Fibroblast of the conjunctiva (primary cell): ENCODE measurements at regions not wholly inside any gene's neighbourhood (a gene's known extent, or its start where the extent isn't known, plus 50 kb on each side); places are given as distances from the start of the nearest gene placed in this dataset.
"Not testable (repeated sequence)": the region's sequence is repeated elsewhere in the genome, so short reads cannot be mapped to it uniquely, and the experiment has no call there.

Experiments used
- DNase-seq: peaks from one replicate; pipeline ENCODE4 v3.0.0-alpha.2; 2010; ENCODE audit warnings: low read depth

- DNase-seq, result no peak
These were observed 1042.3 kb downstream of the OTOL1 start for GRCh38 chr3:162538906-162539305.

DNA sequence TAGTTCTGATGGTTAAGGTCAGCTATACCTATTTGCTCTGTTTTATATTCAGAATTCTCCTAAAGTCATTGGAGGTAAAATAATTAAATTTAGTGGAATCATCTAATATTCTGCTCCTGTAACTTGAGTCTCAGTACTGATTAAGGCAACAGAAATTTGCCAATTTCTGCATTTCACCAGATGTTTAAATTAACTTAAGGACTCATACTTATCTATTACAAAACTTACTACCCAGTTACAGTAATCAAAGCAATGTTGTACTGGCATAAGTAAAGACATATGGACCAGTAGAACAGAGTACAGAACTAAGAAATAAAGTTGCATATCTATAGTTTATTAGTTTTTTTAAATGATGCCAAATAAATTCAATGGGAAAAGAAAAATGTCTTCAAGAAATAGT is 1043.8 kb downstream of the OTOL1 start:
- peak; percentile 16 for DNase-seq

DNA sequence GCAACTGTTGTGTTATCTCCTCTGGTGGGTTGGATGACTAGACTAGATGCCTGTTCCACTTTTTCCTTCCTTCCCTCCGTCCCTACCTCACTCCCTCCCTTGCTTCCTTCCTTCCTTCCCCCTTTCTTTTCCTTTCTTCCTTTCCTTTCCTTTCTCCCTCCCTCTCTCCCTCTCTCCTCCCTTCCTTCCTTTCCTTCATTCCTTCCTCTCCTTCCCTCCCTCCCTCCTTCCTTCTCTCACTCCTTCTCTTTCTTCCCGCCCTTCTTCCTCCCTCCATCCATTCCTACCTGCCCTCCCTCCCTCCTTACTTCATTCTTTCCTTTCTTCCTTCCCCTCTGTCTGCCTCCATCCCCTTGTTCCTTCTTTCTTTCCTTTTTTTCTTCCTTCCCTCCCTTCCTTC is 1045.3 kb downstream of the OTOL1 start:
- no peak for DNase-seq

DNA sequence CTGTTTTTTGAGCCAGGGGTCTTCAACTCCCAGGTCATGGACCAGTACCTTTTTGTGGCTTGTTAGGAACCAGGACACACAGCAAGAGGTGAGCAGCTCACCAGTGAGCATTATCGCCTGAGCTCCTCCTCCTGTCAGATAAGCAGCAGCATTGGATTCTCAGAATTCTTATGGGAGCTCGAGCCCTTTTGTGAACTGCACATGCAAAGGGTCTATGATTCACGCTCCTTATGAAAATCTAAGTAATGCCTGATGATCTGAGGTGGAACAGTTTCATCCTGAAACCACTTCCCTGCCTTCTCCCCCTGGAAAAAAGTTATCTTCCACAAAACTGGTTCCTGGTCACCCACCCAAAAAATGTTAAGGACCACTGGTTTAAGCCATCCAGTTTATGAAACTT is 1047.6 kb downstream of the OTOL1 start:
- no peak for DNase-seq

DNA sequence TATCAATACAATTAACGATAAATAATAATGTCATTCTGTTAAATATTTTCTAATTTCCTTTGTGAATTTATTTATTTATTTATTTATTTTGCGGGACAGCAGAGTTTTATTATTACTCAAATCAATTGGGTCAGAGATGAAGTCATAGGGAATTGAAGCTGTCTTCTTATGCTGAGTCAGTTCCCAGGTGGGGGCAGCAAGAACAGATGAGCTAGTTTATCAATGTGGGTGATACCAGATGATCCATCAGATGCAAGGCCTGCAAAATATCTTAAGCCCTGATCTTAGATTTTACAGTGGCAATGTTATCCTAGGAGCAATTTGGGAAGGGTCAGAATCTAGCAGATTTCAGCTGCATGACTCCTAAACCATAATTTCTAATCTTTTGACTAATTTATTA is 1050.3 kb downstream of the OTOL1 start:
- no peak for DNase-seq

- DNase-seq, result no peak
These were observed 1050.7 kb downstream of the OTOL1 start for GRCh38 chr3:162547321-162547720.

DNA sequence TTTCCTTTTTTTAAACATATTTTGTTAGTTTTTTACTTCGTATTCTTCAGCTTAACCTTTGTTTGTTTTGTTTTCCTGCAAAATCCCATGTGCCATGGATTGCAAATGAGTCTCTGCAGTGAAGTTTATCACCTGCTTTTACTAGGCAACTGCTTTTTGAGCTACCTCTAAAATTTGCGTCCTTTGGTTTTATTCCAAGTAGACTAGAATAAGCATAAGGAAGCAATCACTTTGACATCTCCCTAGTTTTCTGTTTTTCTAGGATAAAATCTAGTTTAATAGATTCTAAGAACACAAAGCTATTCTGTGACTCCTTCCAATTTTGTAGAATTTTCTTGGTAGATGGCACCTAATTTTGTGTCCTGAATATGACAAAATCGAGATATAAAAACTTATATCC is 1059.2 kb downstream of the OTOL1 start:
- DNase-seq, result no peak

DNA sequence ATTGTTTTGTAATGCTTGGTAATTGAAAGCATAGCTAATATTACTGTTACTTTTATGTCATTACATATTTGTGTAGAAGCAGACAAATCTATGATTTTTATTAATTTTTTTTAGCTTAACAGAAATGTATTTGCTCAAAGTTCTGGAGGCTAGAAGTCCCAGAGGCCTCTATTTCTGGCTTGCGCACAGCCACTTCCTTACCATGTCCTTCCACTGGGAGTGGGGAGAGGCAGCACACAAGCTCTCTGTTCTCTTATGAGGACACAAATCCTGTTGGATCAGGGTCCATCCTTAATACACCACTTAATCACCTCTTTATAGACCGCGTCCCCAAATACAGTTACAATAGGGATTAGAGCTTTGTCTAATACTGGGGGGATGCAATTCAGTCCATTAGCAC is 1061.4 kb downstream of the OTOL1 start:
- no peak for DNase-seq

- DNase-seq, result no peak
These were observed 1072.1 kb downstream of the OTOL1 start for GRCh38 chr3:162568706-162569105.

- DNase-seq, result no peak
These were observed 1072.7 kb downstream of the OTOL1 start for GRCh38 chr3:162569314-162569713.

DNA sequence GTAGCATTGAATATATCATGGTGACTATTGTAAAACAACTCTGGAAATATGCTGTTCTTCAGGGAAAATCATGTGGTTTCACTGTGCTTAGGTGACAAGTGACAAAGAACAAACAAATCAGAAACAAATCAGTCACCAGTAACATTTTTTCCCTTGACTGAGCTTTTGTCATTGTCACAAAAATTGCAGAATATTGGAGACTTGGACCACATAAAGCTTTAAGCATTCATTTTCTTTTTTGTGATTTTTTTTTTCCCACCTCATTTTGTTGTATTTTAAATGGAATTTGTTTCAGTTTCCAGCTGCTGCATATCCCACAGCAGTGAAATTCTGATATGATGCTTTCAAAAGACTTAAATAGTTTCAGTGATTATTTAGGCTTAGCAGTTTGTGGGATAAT is 1088.4 kb downstream of the OTOL1 start:
- DNase-seq, result no peak

DNA sequence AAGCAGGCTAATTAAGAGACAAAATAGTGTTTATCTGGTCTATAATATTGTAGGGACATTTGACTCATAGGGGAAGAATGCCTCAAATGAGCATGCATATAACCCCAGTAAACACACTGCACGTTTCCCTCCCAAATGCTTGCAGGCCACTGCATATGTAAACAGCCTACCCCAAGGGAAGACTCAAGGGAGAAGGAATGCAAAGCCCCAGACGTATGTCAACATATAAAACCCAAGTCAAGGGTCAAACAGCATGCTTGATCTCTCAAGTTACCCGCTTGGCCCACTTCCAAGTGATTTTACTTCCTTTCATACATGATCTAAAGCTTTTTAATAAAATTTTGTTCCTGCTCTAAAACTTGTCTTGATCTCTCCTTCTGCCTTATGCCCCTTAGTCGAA is 1090.0 kb downstream of the OTOL1 start:
- DNase-seq, result peak; percentile 12

- no peak for DNase-seq
These were observed 1100.6 kb downstream of the OTOL1 start for GRCh38 chr3:162597226-162597625.

- DNase-seq, result not testable (repeated sequence)
These were observed 1101.9 kb downstream of the OTOL1 start for GRCh38 chr3:162598500-162598899.

GRCh38 chr3:162599742-162600141 is 1103.1 kb downstream of the OTOL1 start:
- not testable (repeated sequence) for DNase-seq

GRCh38 chr3:162601101-162601670 is 1104.6 kb downstream of the OTOL1 start:
- no peak for DNase-seq

DNA sequence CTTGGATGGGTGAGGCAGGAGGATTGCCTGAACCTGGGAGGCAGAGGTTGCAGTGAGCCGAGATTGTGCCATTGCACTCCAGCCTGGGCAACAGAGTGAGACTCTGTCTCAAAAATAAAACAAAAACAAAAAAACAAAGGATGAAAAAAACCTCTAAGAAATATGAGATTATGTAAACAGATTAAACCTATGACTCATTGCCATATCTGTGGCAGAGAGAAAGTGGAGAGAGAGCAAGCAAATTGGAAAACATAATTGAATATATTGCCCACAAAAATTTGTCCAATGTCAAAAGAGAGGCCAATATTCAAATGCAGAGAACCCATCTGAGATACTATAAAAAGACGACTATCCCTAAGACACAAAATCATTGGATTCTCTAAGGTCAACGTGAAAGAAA is 1106.0 kb downstream of the OTOL1 start:
- no peak for DNase-seq

- no peak for DNase-seq
These were observed 1109.1 kb downstream of the OTOL1 start for GRCh38 chr3:162605651-162606204.

DNA sequence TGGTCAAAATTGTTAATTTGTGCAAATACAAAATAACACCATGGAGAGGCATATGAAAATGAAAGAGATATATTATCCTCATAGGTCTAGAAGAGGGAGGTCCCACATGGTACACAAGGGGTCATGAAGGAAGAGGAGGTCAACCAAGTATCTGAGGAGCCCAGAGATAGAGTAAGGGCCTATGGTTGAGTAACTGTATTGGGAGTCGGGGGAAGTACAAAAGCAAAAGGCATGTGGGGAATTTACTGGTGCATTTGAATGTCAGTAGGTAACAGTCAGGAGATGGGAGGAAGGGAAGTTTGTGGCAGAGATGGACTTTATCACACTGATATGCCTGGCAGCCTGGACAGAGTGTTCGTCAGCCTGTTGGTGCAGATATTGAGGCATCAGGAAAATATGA is 1113.7 kb downstream of the OTOL1 start:
- DNase-seq, result no peak

- no peak for DNase-seq
These were observed 1116.4 kb downstream of the OTOL1 start for GRCh38 chr3:162612991-162613390.

DNA sequence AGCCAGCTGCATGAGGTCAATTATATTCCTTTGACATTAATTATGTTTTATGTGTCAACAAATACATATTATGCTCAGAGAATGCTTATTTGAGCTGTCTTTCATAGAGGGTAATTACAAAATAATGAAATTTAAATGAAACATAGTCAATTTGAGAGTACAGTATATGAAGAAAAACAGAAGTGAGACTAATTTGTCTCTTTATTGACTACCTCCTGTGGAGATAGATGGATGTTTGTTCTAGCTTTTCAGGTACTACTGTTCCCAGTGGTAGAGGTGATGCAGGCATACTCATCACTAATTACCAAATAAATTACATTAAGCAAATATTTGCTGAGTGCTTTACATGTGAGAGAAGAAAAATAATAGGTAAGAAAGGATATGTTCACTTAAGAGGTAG is 1129.6 kb downstream of the OTOL1 start:
- DNase-seq, result no peak

- DNase-seq, result no peak
These were observed 1131.9 kb downstream of the OTOL1 start for GRCh38 chr3:162628531-162628930.

DNA sequence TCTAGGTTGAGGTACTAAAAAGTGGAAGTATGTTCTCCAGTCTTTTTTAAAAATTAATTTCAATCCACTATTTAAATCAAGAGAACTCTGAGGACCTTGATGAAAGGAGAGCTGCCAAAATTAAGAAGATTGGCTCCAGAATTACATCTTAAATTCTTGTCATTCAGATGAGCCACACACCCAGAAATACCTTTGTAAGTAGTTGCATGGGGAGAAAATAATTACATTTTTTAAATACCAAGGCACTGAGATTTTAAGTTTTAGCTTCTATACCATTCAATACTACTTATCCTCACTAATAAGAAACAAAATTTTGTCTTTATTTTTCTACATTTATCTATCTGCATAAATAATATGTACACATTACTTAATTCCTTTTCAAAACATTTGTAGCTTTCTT is 1132.8 kb downstream of the OTOL1 start:
- no peak for DNase-seq

DNA sequence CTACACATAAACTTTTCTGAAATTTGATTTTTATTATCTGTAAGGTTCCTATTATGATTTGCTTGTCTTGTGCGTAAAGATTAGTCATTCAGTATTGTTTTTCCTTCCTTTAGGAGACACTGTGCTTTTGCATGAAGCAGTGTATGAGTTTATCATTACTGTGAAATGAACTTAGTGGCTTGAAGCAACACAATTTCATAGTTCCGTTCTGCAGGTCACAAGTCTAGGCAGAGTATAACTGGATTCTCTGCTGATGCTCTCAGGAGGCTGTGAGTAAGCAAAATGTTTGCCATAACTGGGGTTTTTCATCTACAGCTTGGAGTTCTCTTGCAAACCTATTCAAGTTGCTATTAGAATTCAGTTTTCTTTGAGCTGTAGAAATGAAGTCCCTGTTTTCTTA is 1136.1 kb downstream of the OTOL1 start:
- no peak for DNase-seq

DNA sequence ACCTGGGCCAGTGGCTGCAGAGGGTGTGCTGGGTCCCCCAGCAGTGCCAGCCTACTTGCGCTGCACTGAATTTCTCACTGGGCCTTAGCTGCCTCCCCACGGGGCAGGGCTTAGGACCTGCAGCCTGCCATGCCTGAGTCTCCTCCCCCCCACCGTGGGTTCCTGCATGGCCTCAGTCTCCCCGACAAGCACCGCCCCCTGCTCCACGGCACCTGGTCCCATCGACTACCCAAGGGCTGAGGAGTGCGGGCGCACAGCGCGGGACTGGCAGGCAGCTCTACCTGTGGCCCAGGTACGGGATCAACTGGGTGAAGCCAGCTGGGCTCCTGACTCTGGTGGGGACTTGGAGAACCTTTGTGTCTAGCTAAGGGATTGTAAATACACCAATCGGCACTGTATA is 1143.6 kb downstream of the OTOL1 start:
- DNase-seq, result not testable (repeated sequence)
